KMS-11 (cell line): ENCODE measurements at regions not wholly inside any gene's neighbourhood (a gene's known extent, or its start where the extent isn't known, plus 50 kb on each side); places are given as distances from the start of the nearest gene placed in this dataset.
"Not testable (repeated sequence)": the region's sequence is repeated elsewhere in the genome, so short reads cannot be mapped to it uniquely, and the experiment has no call there.

Experiments used
- H2AFZ ChIP-seq: fragments of 200-600 bp; sonication (generic); 2 replicates; pipeline ENCODE4 v1.6.1; 2016; ENCODE audit warnings: antibody characterized with exemption, mixed run types, low read depth
- H3K27ac ChIP-seq: fragments of 200-600 bp; sonication (generic); 2 replicates; pipeline ENCODE4 v1.6.1; 2016; ENCODE audit warnings: mild to moderate bottlenecking, mixed run types
- H3K27me3 ChIP-seq: fragments of 200-600 bp; sonication (generic); 2 replicates; pipeline ENCODE4 v1.6.1; 2017; ENCODE audit warnings: mild to moderate bottlenecking, low read depth, mixed run types, moderate library complexity; ENCODE audit not compliant: insufficient read depth
- H3K36me3 ChIP-seq: fragments of 200-600 bp; sonication (generic); 2 replicates; pipeline ENCODE4 v1.6.1; 2017; ENCODE audit warnings: mild to moderate bottlenecking, mixed run types; ENCODE audit not compliant: insufficient read depth
- H3K4me1 ChIP-seq: fragments of 200-600 bp; sonication (generic); 2 replicates; pipeline ENCODE4 v1.6.1; 2016; ENCODE audit warnings: mild to moderate bottlenecking, low read depth, mixed run types; ENCODE audit not compliant: poor library complexity, severe bottlenecking
- H3K4me2 ChIP-seq: fragments of 200-600 bp; sonication (generic); 2 replicates; pipeline ENCODE4 v1.7.0; 2016; ENCODE audit warnings: mild to moderate bottlenecking, mixed run types
- H3K4me3 ChIP-seq: fragments of 200-600 bp; sonication (generic); IDR thresholded peaks from 2 replicates; pipeline ENCODE4 v1.6.1; 2017; ENCODE audit warnings: low read depth, low read length, mixed read lengths; ENCODE audit not compliant: insufficient read depth
- H3K79me2 ChIP-seq: fragments of 200-600 bp; sonication (generic); 2 replicates; pipeline ENCODE4 v1.6.1; 2016; ENCODE audit warnings: low read depth, mixed run types; ENCODE audit not compliant: insufficient read depth
- H3K9ac ChIP-seq: fragments of 200-600 bp; sonication (generic); 2 replicates; pipeline ENCODE4 v1.6.1; 2016; ENCODE audit warnings: mild to moderate bottlenecking, mixed run types
- H4K20me1 ChIP-seq: fragments of 200-600 bp; sonication (generic); 2 replicates; pipeline ENCODE4 v1.6.1; 2016; ENCODE audit warnings: mild to moderate bottlenecking, mixed run types; ENCODE audit not compliant: insufficient read depth
- TF ChIP-seq, protein P1 (sequence below): fragments of 200-600 bp; sonication (generic); conservative IDR thresholded peaks from 2 replicates; pipeline ENCODE4 v1.6.1; 2017; ENCODE audit warnings: low read depth, mild to moderate bottlenecking, antibody characterized with exemption, low read length, moderate library complexity, mixed read lengths

DNA sequence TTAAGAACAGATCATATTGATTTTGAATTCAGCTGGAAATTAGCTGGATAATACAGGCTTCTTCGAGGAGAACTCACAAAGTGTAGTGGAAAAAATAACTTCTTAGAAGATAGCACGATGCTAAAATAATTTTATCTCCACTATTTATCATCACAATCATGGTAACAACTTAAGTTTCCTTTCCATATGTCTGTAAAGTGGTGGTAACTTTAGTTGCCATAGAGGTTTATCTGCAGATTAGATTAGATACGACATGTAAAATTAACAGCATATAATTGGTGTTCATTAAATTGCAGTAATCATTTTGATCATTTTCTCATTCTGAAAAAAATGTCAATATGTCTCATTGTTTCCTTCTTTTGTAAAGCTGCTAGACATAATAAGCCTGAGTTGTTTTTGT lies 921.5 kb downstream of the KCNT2 start:
- Histone ChIP-seq H3K36me3 (no peaks in the 10 kb centered on the region), H3K27me3 (no peaks in the 10 kb centered on the region), H3K4me2 (no peak overlapping the region), H4K20me1 (no peaks in the 10 kb centered on the region), H2AFZ (no peak overlapping the region), H3K27ac (no peak overlapping the region), H3K9ac (no peak overlapping the region), H3K4me1 (no peaks in the 10 kb centered on the region), H3K79me2 (no peaks in the 10 kb centered on the region), H3K4me3 (no peak overlapping the region)
- TF ChIP-seq, protein P1, sequence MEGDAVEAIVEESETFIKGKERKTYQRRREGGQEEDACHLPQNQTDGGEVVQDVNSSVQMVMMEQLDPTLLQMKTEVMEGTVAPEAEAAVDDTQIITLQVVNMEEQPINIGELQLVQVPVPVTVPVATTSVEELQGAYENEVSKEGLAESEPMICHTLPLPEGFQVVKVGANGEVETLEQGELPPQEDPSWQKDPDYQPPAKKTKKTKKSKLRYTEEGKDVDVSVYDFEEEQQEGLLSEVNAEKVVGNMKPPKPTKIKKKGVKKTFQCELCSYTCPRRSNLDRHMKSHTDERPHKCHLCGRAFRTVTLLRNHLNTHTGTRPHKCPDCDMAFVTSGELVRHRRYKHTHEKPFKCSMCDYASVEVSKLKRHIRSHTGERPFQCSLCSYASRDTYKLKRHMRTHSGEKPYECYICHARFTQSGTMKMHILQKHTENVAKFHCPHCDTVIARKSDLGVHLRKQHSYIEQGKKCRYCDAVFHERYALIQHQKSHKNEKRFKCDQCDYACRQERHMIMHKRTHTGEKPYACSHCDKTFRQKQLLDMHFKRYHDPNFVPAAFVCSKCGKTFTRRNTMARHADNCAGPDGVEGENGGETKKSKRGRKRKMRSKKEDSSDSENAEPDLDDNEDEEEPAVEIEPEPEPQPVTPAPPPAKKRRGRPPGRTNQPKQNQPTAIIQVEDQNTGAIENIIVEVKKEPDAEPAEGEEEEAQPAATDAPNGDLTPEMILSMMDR = no peak

GRCh38 chr1:195664628-195665027 lies 943.6 kb downstream of the KCNT2 start:
- no peak overlapping the region for H2AFZ ChIP-seq

DNA sequence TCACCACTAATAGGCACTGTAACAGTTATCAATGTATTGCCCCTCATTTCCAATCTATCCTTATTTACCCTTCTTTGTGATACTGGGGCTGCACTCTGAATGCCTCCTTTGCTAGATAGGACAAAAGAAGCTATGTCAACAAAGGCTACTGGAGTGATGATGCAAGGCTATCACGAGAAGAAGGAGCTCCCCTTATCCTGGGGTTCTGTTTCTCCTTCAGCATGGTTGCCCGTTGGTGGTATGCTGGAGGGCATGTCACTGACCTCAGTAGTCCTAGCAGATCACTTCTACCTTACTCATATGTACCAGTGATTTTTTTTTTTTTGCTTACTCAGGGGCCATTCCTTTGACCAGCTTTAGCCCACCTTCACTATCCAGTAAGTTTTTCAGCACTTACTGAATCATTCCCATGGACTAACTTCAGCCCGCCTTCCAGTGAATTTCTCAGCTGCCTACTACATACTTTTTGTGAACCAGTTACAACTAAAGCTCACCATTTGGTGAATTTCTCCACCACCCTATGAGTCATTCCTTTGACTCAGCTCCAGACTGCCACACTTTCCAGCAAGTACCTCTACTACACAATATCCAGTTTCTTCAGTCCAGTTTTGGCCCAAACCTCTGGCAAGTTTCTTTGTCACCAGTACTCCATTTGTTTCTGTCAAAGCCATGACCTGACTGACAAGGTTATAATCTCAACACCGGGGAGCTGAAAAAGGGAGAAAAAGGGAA lies 944.5 kb downstream of the KCNT2 start:
- Histone ChIP-seq H3K4me2 (no peak overlapping the region), H2AFZ (no peak overlapping the region), H3K27ac (no peak overlapping the region), H3K36me3 (no peaks in the 10 kb centered on the region), H3K4me3 (no peak overlapping the region), H4K20me1 (no peaks in the 10 kb centered on the region), H3K9ac (no peak overlapping the region), H3K79me2 (no peaks in the 10 kb centered on the region), H3K4me1 (no peaks in the 10 kb centered on the region), H3K27me3 (no peaks in the 10 kb centered on the region)
- TF ChIP-seq, protein P1 = no peak

More at GRCh38 chr1:195664628-195665027, 943.6 kb downstream of the KCNT2 start:
- Histone ChIP-seq H3K4me3 (no peak overlapping the region), H3K4me2 (no peak overlapping the region), H3K9ac (no peak overlapping the region), H3K4me1 (no peaks in the 10 kb centered on the region), H3K79me2 (no peaks in the 10 kb centered on the region), H3K36me3 (no peaks in the 10 kb centered on the region), H4K20me1 (no peaks in the 10 kb centered on the region), H3K27ac (no peak overlapping the region), H3K27me3 (no peaks in the 10 kb centered on the region)
- TF ChIP-seq, protein P1 = no peak

DNA sequence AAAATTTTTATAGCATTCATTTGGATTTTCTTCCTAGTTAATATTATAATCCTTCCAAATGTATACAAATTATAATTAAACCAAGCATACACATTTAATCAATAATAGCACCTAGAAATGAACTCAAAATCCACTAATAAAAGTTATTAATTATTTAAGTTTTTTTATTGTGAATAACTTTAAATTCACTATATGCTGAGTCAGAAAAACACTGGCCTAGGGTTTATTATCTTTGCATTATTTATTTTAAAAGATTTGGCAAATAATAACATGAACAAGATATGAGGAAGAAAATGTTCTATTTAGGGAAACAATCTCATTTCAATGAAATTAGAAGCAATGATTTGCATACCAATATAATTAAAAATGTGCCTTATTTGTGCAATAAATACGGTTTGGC lies 951.5 kb downstream of the KCNT2 start:
- H2AFZ ChIP-seq = no peak overlapping the region

GRCh38 chr1:195648875-195649274 lies 959.4 kb downstream of the KCNT2 start:
- H3K4me3 ChIP-seq, H4K20me1 ChIP-seq, H3K4me1 ChIP-seq, H3K27ac ChIP-seq, H3K4me2 ChIP-seq, H3K36me3 ChIP-seq, H3K79me2 ChIP-seq, H2AFZ ChIP-seq, H3K9ac ChIP-seq, H3K27me3 ChIP-seq: not testable (repeated sequence)

More for the DNA sequence above, 951.5 kb downstream of the KCNT2 start:
- H4K20me1 ChIP-seq = no peaks in the 10 kb centered on the region
- no peak overlapping the region for H3K9ac ChIP-seq
- H3K4me3 ChIP-seq = no peak overlapping the region
- H3K79me2 ChIP-seq = no peaks in the 10 kb centered on the region
- no peak overlapping the region for H3K4me2 ChIP-seq
- H3K27ac ChIP-seq = no peak overlapping the region
- no peaks in the 10 kb centered on the region for H3K4me1 ChIP-seq
- no peaks in the 10 kb centered on the region for H3K36me3 ChIP-seq
- H3K27me3 ChIP-seq = no peaks in the 10 kb centered on the region
- TF ChIP-seq, protein P1 = no peak
